ENCODE measurements at regions not wholly inside any gene's neighbourhood (a gene's known extent, or its start where the extent isn't known, plus 50 kb on each side); places are given as distances from the start of the nearest gene placed in this dataset.

GRCh38 chr13:44664308-44664707, 88.2 kb upstream of the TSC22D1 start:
- H3K27me3 ChIP-seq (ENCODE audit: low read depth), result no peaks in the 10 kb centered on the region
- no peak for TF ChIP-seq CTCF (IDR thresholded peaks at IDR 0.05)
- no peak for DNase-seq
- intact Hi-C loops (cut with DNase I), result no loop called here
- no peak for ATAC-seq
- no peak overlapping the region for H3K27ac ChIP-seq
- H3K9me3 ChIP-seq, result no peaks in the 10 kb centered on the region
- no peaks in the 10 kb centered on the region for H3K36me3 ChIP-seq
- H3K4me3 ChIP-seq, result no peak overlapping the region
- H3K4me1 ChIP-seq, result peaks cover 5% of the 10 kb centered on the region

DNA sequence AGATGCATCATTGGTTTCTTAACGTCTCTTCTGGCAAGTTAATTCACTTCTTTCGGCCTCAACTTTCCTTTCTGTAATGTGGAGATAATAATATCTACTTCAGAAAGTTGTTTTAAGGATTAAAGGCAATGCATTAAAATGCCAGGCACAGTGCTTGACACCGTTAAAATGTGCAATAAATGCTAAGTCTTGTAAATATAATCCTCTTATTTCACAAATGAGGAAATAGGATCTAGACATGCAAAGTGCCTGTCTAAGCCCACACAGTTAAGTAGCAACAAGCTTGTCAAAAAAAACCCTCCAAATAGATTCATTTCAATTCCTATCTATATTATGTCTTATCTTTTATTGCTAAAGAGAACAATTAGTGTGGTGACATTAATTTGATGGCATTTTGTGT, 86.4 kb upstream of the TSC22D1 start:
- H3K4me3 ChIP-seq, result no peak overlapping the region
- DNase-seq (no peak), ATAC-seq (no peak)
- intact Hi-C loops (cut with DNase I), result no loop called here
- H3K27ac ChIP-seq, result no peak overlapping the region
- H3K9me3 ChIP-seq, result no peaks in the 10 kb centered on the region
- H3K27me3 ChIP-seq (ENCODE audit: low read depth), result no peaks in the 10 kb centered on the region
- no peak for TF ChIP-seq CTCF (IDR thresholded peaks at IDR 0.05)
- no peaks in the 10 kb centered on the region for H3K36me3 ChIP-seq
- H3K4me1 ChIP-seq, result no peaks in the 10 kb centered on the region

DNA sequence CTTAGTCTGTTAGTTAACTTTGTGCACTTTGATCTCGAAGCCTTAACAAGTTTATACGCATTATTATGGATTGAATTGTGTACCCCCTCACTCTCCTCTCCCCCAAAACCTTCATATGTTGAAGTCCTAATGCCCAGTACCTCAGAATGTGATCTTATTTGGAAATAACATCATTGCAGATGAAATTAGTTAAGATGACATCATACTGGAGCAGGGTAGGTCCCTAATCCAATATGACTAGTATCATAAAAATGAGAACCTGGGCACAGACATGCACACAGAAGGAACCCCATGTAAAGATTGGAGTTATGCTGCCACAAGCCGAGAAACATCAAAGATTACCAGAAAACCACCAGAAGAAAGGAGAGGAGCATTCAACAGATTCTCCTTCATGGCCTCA, 85.8 kb upstream of the TSC22D1 start:
- no peak for ATAC-seq
- Histone ChIP-seq H3K27me3 (ENCODE audit: low read depth) (no peaks in the 10 kb centered on the region), H3K4me3 (no peak overlapping the region), H3K9me3 (no peaks in the 10 kb centered on the region), H3K36me3 (no peaks in the 10 kb centered on the region), H3K27ac (no peak overlapping the region), H3K4me1 (no peaks in the 10 kb centered on the region)
- no peak for TF ChIP-seq CTCF (IDR thresholded peaks at IDR 0.05)
- intact Hi-C loops (cut with DNase I), result no loop called here
- no peak for DNase-seq

- Histone ChIP-seq H3K27ac (no peak overlapping the region), H3K9me3 (no peaks in the 10 kb centered on the region), H3K36me3 (no peaks in the 10 kb centered on the region), H3K27me3 (ENCODE audit: low read depth) (no peaks in the 10 kb centered on the region), H3K4me3 (no peak overlapping the region), H3K4me1 (no peaks in the 10 kb centered on the region)
- ATAC-seq (no peak), DNase-seq (no peak)
- TF ChIP-seq CTCF (IDR thresholded peaks at IDR 0.05), result no peak
- intact Hi-C loops (cut with DNase I), result no loop called here
Measured at GRCh38 chr13:44660050-44660449, 83.9 kb upstream of the TSC22D1 start.

DNA sequence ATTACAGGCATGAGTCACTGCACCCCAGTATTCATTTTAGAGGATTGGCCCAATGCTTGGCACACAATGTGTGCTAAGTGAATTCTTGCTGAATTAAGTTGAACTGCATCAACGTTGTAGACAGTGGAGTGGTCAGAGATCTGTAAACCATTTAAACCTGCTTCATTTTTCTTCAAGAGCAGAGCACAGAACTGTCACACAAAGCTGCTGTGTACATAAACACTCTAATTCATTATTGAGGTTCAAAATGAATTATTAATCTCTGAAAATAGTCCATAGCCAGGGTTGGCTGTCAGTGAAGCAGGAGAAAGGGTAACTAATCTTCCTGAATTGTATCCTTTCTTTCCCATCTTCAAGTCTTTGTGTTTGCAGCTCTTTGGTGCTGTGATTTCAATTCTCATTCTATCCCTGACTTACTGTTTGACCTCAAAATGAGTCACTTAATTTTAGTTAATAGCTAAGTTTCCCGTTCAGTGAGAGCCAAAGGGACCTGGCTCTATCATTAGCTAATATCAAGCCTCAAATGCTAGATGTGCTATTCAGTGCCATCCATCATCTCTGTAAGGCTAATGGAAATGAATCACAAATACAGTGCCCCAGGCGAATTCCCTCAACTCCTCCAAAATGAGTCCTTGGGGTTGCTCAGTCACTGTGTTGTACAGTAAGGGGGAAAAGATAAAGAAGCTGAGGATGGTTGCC, 77.0 kb upstream of the TSC22D1 start:
- Histone ChIP-seq H3K27me3 (ENCODE audit: low read depth) (no peaks in the 10 kb centered on the region), H3K27ac (no peak overlapping the region), H3K4me1 (no peaks in the 10 kb centered on the region), H3K36me3 (no peaks in the 10 kb centered on the region), H3K4me3 (no peak overlapping the region), H3K9me3 (no peaks in the 10 kb centered on the region)
- ATAC-seq (no peak), DNase-seq (no peak)
- no peak for TF ChIP-seq CTCF (IDR thresholded peaks at IDR 0.05)
- intact Hi-C loops (cut with DNase I), result no loop called here
